Fibroblast of peridontal ligament (primary cell): ENCODE measurements at regions not wholly inside any gene's neighbourhood (a gene's known extent, or its start where the extent isn't known, plus 50 kb on each side); places are given as distances from the start of the nearest gene placed in this dataset.
"Not testable (repeated sequence)": the region's sequence is repeated elsewhere in the genome, so short reads cannot be mapped to it uniquely, and the experiment has no call there.

Source experiments
- DNase-seq: peaks from one replicate; pipeline ENCODE4 v3.0.0-alpha.2; 2010; ENCODE audit errors: extremely low read depth

GRCh38 chr1:200282497-200283122 is 127.2 kb downstream of the ZNF281 start:
- DNase-seq, result no peak

GRCh38 chr1:200281201-200281835 is 128.5 kb downstream of the ZNF281 start:
- no peak for DNase-seq

GRCh38 chr1:200279810-200280411 is 129.9 kb downstream of the ZNF281 start:
- DNase-seq, result peak; percentile 79

- no peak for DNase-seq
These were observed 133.9 kb downstream of the ZNF281 start for GRCh38 chr1:200275816-200276453.

- no peak for DNase-seq
These were observed 134.4 kb downstream of the ZNF281 start for GRCh38 chr1:200275415-200275814.

GRCh38 chr1:200274116-200274515 is 135.7 kb downstream of the ZNF281 start:
- DNase-seq, result no peak

- no peak for DNase-seq
These were observed 137.3 kb downstream of the ZNF281 start for GRCh38 chr1:200272481-200273068.

- DNase-seq, result no peak
These were observed 140.6 kb downstream of the ZNF281 start for GRCh38 chr1:200269256-200269655.

- DNase-seq, result no peak
These were observed 141.9 kb downstream of the ZNF281 start for GRCh38 chr1:200267937-200268336.

GRCh38 chr1:200267458-200267857 is 142.4 kb downstream of the ZNF281 start:
- no peak for DNase-seq

GRCh38 chr1:200266871-200267270 is 143.0 kb downstream of the ZNF281 start:
- no peak for DNase-seq

- no peak for DNase-seq
These were observed 144.0 kb downstream of the ZNF281 start for GRCh38 chr1:200265881-200266280.

GRCh38 chr1:200265104-200265503 is 144.7 kb downstream of the ZNF281 start:
- DNase-seq, result no peak

GRCh38 chr1:200263203-200263602 is 146.6 kb downstream of the ZNF281 start:
- no peak for DNase-seq

GRCh38 chr1:200262326-200262965 is 147.4 kb downstream of the ZNF281 start:
- no peak for DNase-seq

- peak; percentile 84 for DNase-seq
These were observed 149.1 kb downstream of the ZNF281 start for GRCh38 chr1:200260597-200261335.

- DNase-seq, result peak; percentile 15
These were observed 151.1 kb downstream of the ZNF281 start for GRCh38 chr1:200258447-200259375.

GRCh38 chr1:200257235-200257634 is 152.6 kb downstream of the ZNF281 start:
- DNase-seq, result no peak

GRCh38 chr1:200254602-200255001 is 155.2 kb downstream of the ZNF281 start:
- not testable (repeated sequence) for DNase-seq
